ENCODE measurements at regions not wholly inside any gene's neighbourhood (a gene's known extent, or its start where the extent isn't known, plus 50 kb on each side); places are given as distances from the start of the nearest gene placed in this dataset.

- H3K36me3 ChIP-seq (ENCODE audit: low read depth, low read length): no peaks in the 10 kb centered on the region
- H3F3A ChIP-seq (ENCODE audit: low read length, unreplicated experiment): no peaks in the 10 kb centered on the region
- ChIA-PET POLR2A (ENCODE audit: unreplicated experiment) (no interaction called here), CTCF (no interaction called here)
- TF ChIP-seq, protein P1, sequence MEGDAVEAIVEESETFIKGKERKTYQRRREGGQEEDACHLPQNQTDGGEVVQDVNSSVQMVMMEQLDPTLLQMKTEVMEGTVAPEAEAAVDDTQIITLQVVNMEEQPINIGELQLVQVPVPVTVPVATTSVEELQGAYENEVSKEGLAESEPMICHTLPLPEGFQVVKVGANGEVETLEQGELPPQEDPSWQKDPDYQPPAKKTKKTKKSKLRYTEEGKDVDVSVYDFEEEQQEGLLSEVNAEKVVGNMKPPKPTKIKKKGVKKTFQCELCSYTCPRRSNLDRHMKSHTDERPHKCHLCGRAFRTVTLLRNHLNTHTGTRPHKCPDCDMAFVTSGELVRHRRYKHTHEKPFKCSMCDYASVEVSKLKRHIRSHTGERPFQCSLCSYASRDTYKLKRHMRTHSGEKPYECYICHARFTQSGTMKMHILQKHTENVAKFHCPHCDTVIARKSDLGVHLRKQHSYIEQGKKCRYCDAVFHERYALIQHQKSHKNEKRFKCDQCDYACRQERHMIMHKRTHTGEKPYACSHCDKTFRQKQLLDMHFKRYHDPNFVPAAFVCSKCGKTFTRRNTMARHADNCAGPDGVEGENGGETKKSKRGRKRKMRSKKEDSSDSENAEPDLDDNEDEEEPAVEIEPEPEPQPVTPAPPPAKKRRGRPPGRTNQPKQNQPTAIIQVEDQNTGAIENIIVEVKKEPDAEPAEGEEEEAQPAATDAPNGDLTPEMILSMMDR (conservative IDR thresholded peaks at IDR 0.05; ENCODE audit: low read depth, low read length): no peak
- TF ChIP-seq EZH2phosphoT487 (IDR thresholded peaks at IDR 0.05; ENCODE audit: borderline replicate concordance, low read length) (no peak), EZH2 (IDR thresholded peaks at IDR 0.05; ENCODE audit: low read length, unreplicated experiment) (no peak)
- no peak overlapping the region for H2AFZ ChIP-seq (ENCODE audit: low read length)
- H3K9ac ChIP-seq (ENCODE audit: low read length): no peak overlapping the region
- no peak overlapping the region for H3K27ac ChIP-seq (ENCODE audit: low read length)
- H3K79me2 ChIP-seq (ENCODE audit: low read length): no peaks in the 10 kb centered on the region
- no TSS peak for BruUV-seq (replicated peaks)
- no peak for DNase-seq
- H3K4me3 ChIP-seq (ENCODE audit: low read length): no peak overlapping the region
- H4K20me1 ChIP-seq (ENCODE audit: low read length): no peaks in the 10 kb centered on the region
- no peak for ATAC-seq
- no peaks in the 10 kb centered on the region for H3K4me1 ChIP-seq (ENCODE audit: insufficient read depth, low read length)
- no peaks in the 10 kb centered on the region for H3K9me3 ChIP-seq (ENCODE audit: low read length)
- intact Hi-C loops (cut with micrococcal nuclease): no loop called here
- no peaks in the 10 kb centered on the region for H3K27me3 ChIP-seq (ENCODE audit: low read length)
- no peak overlapping the region for H3K4me2 ChIP-seq (ENCODE audit: low read length)
- no peaks in the 10 kb centered on the region for H3K9me2 ChIP-seq (replicated peaks; ENCODE audit: low read length)
Observed at GRCh38 chr2:6368281-6368680, 497.4 kb downstream of the CMPK2 start.

DNA sequence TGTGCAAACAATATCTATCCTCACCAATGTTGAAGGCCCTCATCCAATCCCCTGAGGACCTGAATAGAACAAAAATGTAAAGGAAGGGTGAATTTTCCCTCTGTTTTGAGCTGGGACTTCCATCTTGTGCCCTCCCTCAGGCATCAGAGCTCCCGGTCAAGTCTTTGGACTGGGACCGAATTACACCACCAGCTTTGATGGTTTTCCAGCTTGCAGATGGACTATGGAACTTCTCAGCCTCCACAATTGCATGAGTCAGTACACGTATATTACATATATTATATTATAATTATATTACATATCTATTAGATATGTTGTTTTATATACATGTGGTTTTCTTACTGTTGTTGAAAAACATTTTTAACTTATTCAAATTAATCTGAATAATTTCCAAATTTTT lies 496.4 kb downstream of the CMPK2 start:
- Histone ChIP-seq H3F3A (ENCODE audit: low read length, unreplicated experiment) (no peaks in the 10 kb centered on the region), H3K9ac (ENCODE audit: low read length) (no peak overlapping the region), H3K27ac (ENCODE audit: low read length) (no peak overlapping the region), H3K9me3 (ENCODE audit: low read length) (no peaks in the 10 kb centered on the region), H3K4me1 (ENCODE audit: insufficient read depth, low read length) (no peaks in the 10 kb centered on the region), H4K20me1 (ENCODE audit: low read length) (no peaks in the 10 kb centered on the region), H3K4me3 (ENCODE audit: low read length) (no peak overlapping the region), H3K79me2 (ENCODE audit: low read length) (no peaks in the 10 kb centered on the region), H3K27me3 (ENCODE audit: low read length) (no peaks in the 10 kb centered on the region), H2AFZ (ENCODE audit: low read length) (no peak overlapping the region), H3K4me2 (ENCODE audit: low read length) (no peak overlapping the region), H3K36me3 (ENCODE audit: low read depth, low read length) (no peaks in the 10 kb centered on the region), H3K9me2 (replicated peaks; ENCODE audit: low read length) (no peaks in the 10 kb centered on the region)
- TF ChIP-seq, protein P1 (conservative IDR thresholded peaks at IDR 0.05; ENCODE audit: low read depth, low read length): no peak
- no peak for TF ChIP-seq EZH2 (IDR thresholded peaks at IDR 0.05; ENCODE audit: low read length, unreplicated experiment)
- TF ChIP-seq EZH2phosphoT487 (IDR thresholded peaks at IDR 0.05; ENCODE audit: borderline replicate concordance, low read length): no peak
- BruUV-seq (replicated peaks): no TSS peak
- ChIA-PET CTCF (no interaction called here), POLR2A (ENCODE audit: unreplicated experiment) (no interaction called here)
- ATAC-seq: no peak
- DNase-seq: no peak
- intact Hi-C loops (cut with micrococcal nuclease): no loop called here

- TF ChIP-seq EZH2 (IDR thresholded peaks at IDR 0.05; ENCODE audit: low read length, unreplicated experiment): no peak
- TF ChIP-seq, protein P1 (conservative IDR thresholded peaks at IDR 0.05; ENCODE audit: low read depth, low read length): no peak
- TF ChIP-seq EZH2phosphoT487 (IDR thresholded peaks at IDR 0.05; ENCODE audit: borderline replicate concordance, low read length): no peak
- ATAC-seq (no peak), DNase-seq (no peak)
- no peaks in the 10 kb centered on the region for H3K27me3 ChIP-seq (ENCODE audit: low read length)
- H2AFZ ChIP-seq (ENCODE audit: low read length): no peak overlapping the region
- no peaks in the 10 kb centered on the region for H3K9me3 ChIP-seq (ENCODE audit: low read length)
- no peaks in the 10 kb centered on the region for H3K4me1 ChIP-seq (ENCODE audit: insufficient read depth, low read length)
- no peak overlapping the region for H3K27ac ChIP-seq (ENCODE audit: low read length)
- ChIA-PET POLR2A (ENCODE audit: unreplicated experiment) (no interaction called here), CTCF (no interaction called here)
- no peak overlapping the region for H3K4me2 ChIP-seq (ENCODE audit: low read length)
- no peaks in the 10 kb centered on the region for H3K9me2 ChIP-seq (replicated peaks; ENCODE audit: low read length)
- no TSS peak for BruUV-seq (replicated peaks)
- H4K20me1 ChIP-seq (ENCODE audit: low read length): no peaks in the 10 kb centered on the region
- H3K4me3 ChIP-seq (ENCODE audit: low read length): no peak overlapping the region
- H3K36me3 ChIP-seq (ENCODE audit: low read depth, low read length): no peaks in the 10 kb centered on the region
- no peaks in the 10 kb centered on the region for H3F3A ChIP-seq (ENCODE audit: low read length, unreplicated experiment)
- H3K79me2 ChIP-seq (ENCODE audit: low read length): no peaks in the 10 kb centered on the region
- no peak overlapping the region for H3K9ac ChIP-seq (ENCODE audit: low read length)
- intact Hi-C loops (cut with micrococcal nuclease): no loop called here
Observed at GRCh38 chr2:6370753-6371551, 494.8 kb downstream of the CMPK2 start.
